ENCODE measurements at regions not wholly inside any gene's neighbourhood (a gene's known extent, or its start where the extent isn't known, plus 50 kb on each side); places are given as distances from the start of the nearest gene placed in this dataset.

GRCh38 chr5:54695198-54695966 lies 177.8 kb downstream of the SNX18 start:
- DNase-seq (ENCODE audit: extremely low read depth, low read depth, low spot score), result no peak

DNA sequence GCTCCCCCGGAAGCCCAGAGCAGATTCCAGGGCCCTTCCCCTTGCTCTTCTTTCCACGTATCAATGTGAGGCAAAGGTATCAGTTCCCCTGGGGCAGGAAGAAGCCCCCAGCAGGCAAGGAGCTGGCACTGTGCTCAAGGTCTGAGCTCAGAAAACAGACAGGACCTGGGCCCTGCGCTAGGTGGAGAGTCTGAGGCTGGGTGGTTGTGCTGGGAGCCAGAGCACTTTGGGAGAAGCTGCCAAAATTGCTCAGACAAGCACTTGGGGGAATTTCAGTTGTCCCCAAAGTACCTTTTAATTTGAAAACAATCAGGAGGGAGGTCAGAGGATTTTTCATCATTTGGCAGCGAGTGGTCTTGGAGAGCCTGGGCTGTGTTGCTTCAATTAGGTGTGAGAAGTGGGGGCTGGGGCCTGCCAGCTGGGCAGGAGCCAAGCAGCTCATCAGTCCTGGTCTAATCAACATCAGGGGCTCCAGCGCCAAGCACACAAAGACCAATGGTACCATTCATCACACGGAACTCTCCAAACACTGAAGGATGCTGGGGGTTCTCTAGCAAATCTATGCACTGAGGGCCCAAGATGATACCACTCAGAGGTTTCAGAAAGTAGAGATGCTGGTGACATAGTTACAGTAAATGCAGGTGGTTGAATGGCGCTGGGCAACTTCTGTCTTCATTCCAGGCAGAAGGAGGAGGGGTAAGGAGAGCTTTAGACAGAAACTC lies 176.5 kb downstream of the SNX18 start:
- no peak for DNase-seq (ENCODE audit: extremely low read depth, low read depth, low spot score)

- DNase-seq (ENCODE audit: extremely low read depth, low read depth, low spot score), result no peak
Measured at GRCh38 chr5:54692631-54693030, 175.1 kb downstream of the SNX18 start.

- no peak for DNase-seq (ENCODE audit: extremely low read depth, low read depth, low spot score)
Measured at GRCh38 chr5:54691656-54692055, 174.1 kb downstream of the SNX18 start.

DNA sequence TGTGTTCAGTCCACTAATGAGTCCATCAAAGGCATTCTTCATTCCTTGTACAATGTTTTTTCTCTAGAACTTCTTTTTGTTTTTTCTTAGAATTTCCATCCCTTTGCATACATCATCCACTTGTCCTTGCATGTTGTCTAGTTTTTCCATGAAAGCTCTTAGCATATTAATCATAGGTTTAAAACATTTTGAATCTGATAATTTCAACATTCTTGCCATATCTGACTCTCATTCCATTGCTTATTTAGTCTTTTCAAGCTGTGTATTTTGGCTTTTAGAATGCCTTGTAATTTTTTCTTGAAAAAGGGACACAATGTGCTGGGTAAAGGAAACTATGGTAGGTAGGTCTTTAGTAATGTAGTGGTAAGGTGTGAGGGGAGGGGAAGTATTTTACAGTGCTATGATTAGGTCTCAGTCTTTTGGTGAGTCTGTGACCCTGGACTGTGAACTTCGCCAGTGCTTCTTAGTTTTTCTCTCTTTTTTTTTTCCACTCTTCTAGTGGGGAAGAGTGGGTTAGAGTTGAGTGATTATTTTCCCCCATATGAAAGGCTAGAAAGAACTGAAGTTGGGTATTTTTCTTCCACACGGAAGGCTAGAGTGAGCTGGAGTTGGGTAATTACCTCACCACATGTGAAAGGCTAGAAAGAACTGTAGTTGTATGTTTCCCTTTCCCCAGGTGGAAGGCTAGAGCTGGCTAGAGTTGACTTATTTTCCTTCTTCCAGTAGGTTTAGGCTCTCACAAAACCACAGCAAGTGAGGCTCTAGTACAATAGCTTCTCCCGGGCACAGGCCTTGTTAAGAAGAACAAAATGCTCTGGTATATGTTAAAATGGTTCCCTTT lies 172.1 kb downstream of the SNX18 start:
- no peak for DNase-seq (ENCODE audit: extremely low read depth, low read depth, low spot score)

DNA sequence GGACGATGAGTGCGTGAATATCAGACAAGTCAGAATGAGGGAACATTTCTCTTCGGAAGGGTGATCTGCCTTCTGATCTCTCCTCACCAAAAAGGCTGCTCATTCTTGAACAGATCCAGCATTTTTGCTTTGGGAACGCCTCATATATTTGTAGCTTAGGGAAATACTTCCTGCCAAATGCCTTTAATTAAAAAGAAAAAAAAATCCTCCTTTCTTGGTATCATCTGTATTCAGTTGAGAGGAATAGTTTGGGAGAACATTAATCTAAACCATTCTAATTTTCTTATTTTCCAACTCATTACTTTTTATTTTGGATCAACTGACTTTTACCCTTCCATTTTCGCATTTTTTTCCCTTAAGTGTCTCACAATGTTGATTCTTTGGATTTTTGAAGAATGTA lies 163.4 kb downstream of the SNX18 start:
- no peak for DNase-seq (ENCODE audit: extremely low read depth, low read depth, low spot score)

GRCh38 chr5:54679686-54680085 lies 162.1 kb downstream of the SNX18 start:
- DNase-seq (ENCODE audit: extremely low read depth, low read depth, low spot score), result no peak

GRCh38 chr5:54678737-54679136 lies 161.2 kb downstream of the SNX18 start:
- DNase-seq (ENCODE audit: extremely low read depth, low read depth, low spot score), result no peak

- no peak for DNase-seq (ENCODE audit: extremely low read depth, low read depth, low spot score)
Measured at GRCh38 chr5:54676481-54677340, 159.2 kb downstream of the SNX18 start.

DNA sequence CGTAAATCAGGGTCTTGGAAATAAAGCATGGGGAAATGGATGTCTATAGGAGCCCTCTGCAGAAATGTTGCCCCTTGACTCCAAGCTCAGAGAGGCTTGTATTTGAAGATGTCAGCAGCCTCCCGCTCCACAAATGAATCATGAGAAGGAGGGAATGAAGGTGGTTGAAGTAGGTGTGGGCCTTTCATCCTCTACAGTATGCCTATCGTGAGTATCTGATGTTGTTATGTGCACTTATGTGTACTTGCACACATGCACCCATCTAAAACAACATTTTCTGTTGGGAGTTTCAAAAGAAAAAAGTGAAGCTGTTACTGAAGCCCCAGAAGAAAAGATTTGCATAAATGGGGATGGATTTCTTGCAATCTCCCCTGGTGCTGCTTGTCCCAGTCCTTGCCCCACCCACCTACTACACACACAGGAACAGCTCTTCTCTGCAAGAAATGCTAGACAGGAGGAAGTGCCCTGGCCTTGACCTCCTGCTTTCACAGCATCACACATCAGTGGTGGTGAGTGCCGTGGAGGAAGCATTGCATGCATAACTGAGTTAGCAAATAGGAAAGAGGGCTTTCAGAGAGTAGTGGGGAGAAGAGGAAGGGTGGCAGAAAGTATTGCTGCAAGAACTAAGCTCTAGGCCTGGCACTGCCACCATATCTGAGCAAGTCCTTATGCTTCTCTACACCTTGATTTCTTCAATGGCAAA lies 156.1 kb downstream of the SNX18 start:
- DNase-seq (ENCODE audit: extremely low read depth, low read depth, low spot score), result no peak

- DNase-seq (ENCODE audit: extremely low read depth, low read depth, low spot score), result no peak
Measured at GRCh38 chr5:54672871-54673270, 155.3 kb downstream of the SNX18 start.

DNA sequence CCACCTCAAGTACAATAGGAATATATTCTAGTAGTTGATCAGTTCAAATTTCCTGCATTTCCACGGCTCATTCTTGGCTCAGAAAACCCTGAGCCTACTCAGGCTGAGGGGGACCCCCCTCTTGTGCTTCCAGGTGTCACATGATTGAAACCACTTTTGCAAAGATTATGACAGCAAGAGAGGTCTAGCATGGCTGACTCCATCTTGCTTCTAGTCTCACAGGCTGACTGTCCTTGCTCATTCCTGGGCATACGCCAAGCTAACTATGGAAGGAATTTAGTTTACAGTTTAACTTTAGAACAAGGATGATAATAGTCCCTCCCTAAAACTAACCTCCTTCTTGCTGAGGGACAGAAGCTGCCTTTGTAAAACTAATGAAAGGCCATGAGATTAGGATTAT lies 154.1 kb downstream of the SNX18 start:
- DNase-seq (ENCODE audit: extremely low read depth, low read depth, low spot score), result no peak

- DNase-seq (ENCODE audit: extremely low read depth, low read depth, low spot score), result no peak
Measured at GRCh38 chr5:54671111-54671531, 153.6 kb downstream of the SNX18 start.

DNA sequence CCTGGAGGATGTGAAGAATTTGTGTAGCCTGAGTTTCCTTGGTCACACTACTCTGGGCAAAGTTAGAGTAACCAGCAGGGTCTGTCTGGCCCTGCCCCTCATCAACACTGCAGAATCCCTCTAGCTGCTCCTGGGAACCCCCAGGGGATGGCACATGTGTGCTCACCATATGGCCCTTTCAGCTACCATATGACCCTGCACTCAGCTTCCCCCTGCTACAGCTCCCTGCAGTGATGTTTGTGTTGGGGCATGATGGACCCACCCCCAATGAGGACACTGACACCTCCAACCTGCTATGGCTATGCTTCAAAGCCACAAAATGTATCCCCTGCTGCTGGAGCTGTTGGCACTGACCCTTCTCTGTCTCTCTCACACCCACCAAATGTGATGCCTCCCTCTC lies 152.7 kb downstream of the SNX18 start:
- no peak for DNase-seq (ENCODE audit: extremely low read depth, low read depth, low spot score)

DNA sequence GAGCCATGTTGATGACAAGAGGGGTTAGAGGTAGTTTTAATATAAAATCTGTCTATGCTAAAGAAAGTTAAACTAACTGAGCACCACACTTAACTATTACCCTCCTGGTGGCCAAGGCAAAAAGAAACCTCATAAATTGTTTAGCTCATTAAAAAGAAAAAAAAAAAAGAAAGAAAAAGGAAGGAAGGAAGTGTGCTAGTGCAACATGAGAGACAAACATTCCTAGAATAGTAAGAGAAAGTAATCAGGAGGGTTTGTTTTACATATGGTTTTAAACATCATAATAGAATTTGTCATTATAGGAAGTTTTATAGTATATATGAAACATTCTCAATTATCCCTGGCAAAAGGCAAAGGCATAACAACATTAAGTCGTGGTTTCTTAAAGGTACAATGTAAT lies 152.3 kb downstream of the SNX18 start:
- no peak for DNase-seq (ENCODE audit: extremely low read depth, low read depth, low spot score)

DNA sequence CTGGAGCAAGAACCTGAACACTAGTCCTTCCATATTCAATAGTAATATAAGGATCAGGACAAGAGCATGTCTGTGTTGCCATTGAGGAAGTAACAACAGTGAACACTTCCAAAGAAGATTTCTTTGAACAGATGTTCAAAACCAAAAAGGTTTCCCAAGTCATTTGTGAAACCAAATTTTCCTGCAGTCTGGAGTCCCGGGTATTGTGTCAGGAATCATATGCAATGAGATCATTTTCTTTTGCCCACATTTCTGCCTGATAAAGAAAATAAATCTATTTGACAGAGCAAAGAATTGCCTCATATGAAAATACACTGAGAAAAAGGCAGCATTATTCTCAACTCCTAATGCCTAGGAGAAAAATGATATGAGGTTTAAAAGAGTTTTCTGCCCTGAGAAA lies 151.7 kb downstream of the SNX18 start:
- DNase-seq (ENCODE audit: extremely low read depth, low read depth, low spot score), result no peak

DNA sequence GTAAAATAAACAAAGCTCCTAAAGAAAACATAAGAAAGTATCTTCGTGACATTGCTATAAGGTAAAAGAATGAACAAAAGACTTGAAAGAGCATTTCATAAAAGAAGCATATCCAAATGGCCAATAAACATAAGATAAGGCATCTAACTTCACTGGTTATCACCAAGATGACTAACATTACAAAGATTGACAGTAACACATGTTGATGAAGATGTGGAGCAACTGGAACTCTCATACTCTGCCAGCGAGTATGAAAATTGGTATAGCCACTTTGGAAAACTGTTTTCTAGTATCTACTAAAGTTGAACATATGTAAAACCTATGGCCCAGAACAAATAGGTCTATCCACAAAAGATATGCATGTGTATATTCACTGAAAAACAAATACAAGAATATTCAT lies 150.5 kb downstream of the SNX18 start:
- DNase-seq (ENCODE audit: extremely low read depth, low read depth, low spot score), result no peak

DNA sequence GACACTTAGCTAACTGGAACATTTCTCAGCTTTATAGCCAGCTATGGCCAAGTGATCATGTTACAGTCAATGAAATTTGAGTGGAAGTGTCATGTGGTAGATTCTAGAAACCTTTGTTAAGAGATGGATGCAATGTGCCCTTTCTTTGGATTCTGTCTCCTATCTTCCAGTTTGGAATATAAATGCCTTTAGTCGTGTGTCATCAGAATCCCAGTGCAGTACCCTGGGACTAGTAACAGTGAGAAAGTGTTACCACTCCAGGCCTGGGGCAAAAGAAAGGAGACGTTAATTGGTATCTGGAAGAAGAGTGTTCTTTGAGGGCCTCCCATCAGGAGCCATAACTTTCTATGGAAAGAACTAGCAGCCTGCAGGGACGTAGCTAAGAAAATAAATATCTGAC lies 149.6 kb downstream of the SNX18 start:
- no peak for DNase-seq (ENCODE audit: extremely low read depth, low read depth, low spot score)

DNA sequence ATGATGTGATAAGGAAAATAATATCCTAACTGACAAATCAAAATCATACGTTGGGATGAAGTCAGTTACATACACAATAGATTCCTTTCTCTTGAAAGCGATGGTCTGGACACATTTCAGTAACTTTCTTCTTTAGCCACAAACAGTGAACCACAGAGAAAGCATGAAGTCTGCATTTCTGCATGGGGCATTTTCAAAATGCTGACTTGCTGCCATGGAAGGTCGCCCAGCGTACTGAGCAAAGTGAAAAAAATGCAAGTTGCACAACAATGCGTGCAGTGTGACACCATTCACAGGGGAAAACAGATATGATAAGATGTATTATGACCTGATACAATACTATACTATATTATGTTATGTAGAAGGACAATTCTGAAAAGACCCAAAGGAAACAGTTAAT lies 146.3 kb downstream of the SNX18 start:
- DNase-seq (ENCODE audit: extremely low read depth, low read depth, low spot score), result no peak

DNA sequence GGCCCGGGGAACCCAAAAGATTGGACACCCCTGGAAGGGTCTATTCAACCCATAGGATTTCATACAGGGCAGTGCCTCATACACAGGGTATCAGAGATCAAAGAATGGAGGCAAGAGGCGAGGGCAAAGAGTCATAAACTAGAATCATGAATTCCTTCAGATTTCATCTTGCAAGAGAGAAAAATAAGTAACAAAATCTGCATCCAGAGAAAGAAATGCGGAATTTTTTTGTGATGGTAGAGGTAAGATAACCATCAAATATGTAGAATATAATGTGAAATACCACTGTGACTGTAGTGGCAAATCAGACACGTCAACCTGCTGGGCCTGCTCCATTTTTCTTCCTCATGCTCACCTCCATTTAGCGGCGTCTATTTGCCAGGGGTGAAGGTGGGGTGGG lies 143.6 kb downstream of the SNX18 start:
- no peak for DNase-seq (ENCODE audit: extremely low read depth, low read depth, low spot score)
